Bronchial epithelial cell (primary cell): ENCODE measurements at regions not wholly inside any gene's neighbourhood (a gene's known extent, or its start where the extent isn't known, plus 50 kb on each side); places are given as distances from the start of the nearest gene placed in this dataset.
A peak's percentile ranks its signal among the peaks of the same experiment; 100 is the strongest.

Experiments
- DNase-seq: peaks from one replicate; pipeline ENCODE4 v3.0.0-alpha.2; 2010; ENCODE audit warnings: low read depth
- FAIRE-seq: peaks from 2 replicates; lab custom pipeline; 2011; peaks lifted over from hg19 to GRCh38; lab: Jason Lieb, UNC
- H3K27me3 ChIP-seq: 2 replicates; pipeline ENCODE4 v1.5.1; 2011; ENCODE audit warnings: low read length; ENCODE audit not compliant: control insufficient read depth, insufficient read depth
- H3K36me3 ChIP-seq: 2 replicates; pipeline ENCODE4 v1.5.1; 2011; ENCODE audit warnings: low read length; ENCODE audit not compliant: control insufficient read depth, insufficient read depth
- H3K4me3 ChIP-seq: 2 replicates; pipeline ENCODE4 v1.5.1; 2011; ENCODE audit warnings: mild to moderate bottlenecking, low read depth, low read length, control low read depth
- TF ChIP-seq, protein P1 (sequence below): IDR thresholded peaks from 2 replicates; pipeline ENCODE4 v1.5.1; 2011; ENCODE audit warnings: mild to moderate bottlenecking, moderate library complexity, low read length, control low read depth, inconsistent platforms; ENCODE audit not compliant: insufficient read depth, severe bottlenecking

DNA sequence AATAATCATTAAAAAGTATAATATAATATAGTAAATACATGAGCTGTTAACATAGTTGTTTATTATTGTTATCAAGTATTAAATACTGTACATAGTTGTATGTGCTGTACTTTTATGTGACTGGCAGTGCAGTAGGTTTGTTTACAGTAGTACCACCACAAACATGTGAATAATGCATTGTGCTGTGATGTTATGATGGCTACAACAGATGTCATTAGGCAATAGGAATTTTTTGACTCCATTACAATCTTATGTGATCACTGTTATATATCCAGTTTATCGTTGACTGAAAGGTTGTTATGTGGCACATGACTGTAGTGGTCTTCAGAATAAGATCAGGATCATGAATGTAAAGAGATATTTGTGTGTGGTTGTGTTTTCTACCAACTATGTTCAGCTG, 577.8 kb downstream of the JRKL start:
- FAIRE-seq (no peak), DNase-seq (no peak)
- no peak overlapping the region for H3K4me3 ChIP-seq
- no peaks in the 10 kb centered on the region for H3K36me3 ChIP-seq
- TF ChIP-seq, protein P1, sequence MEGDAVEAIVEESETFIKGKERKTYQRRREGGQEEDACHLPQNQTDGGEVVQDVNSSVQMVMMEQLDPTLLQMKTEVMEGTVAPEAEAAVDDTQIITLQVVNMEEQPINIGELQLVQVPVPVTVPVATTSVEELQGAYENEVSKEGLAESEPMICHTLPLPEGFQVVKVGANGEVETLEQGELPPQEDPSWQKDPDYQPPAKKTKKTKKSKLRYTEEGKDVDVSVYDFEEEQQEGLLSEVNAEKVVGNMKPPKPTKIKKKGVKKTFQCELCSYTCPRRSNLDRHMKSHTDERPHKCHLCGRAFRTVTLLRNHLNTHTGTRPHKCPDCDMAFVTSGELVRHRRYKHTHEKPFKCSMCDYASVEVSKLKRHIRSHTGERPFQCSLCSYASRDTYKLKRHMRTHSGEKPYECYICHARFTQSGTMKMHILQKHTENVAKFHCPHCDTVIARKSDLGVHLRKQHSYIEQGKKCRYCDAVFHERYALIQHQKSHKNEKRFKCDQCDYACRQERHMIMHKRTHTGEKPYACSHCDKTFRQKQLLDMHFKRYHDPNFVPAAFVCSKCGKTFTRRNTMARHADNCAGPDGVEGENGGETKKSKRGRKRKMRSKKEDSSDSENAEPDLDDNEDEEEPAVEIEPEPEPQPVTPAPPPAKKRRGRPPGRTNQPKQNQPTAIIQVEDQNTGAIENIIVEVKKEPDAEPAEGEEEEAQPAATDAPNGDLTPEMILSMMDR, result no peak
- no peaks in the 10 kb centered on the region for H3K27me3 ChIP-seq

DNA sequence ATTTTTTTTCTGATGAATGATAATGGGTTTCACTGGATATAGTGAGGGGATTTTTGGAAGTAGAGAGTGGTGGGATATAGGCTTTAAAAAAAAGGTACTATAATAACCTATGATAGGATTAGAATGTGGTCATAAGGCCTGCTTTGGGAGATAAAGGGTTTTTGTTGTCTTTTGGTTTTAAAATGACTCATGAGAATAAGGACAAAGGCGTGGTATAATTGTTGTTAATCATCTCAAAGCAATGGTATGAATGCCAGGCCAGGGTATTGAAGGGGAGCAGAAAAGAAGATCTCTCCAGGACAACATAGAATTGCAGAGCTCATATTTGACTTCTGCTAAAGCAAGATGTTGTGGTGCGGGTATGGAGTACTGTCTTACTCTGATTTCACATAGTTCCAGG, 579.4 kb downstream of the JRKL start:
- no peaks in the 10 kb centered on the region for H3K36me3 ChIP-seq
- no peak for FAIRE-seq
- DNase-seq, result peak; percentile 25
- no peaks in the 10 kb centered on the region for H3K27me3 ChIP-seq
- TF ChIP-seq, protein P1, result no peak
- no peak overlapping the region for H3K4me3 ChIP-seq

DNA sequence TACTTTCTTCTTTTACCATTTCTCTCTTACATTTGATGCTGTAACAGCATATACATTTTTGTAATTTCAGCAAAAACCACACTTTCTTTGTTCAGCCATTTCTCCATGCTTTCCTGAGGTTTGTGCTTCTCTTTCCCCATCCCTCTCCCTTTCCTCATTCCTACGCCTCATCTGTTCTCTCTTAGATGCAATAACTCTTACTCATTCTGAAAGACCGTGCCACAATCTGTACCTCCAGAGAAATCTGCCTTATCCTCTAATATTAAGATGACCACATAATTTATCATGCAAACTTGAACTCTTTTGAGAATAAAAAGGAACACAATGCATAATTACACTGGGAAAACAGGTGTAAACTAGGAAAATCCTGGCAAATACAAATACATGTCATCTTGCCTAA, 588.9 kb downstream of the JRKL start:
- TF ChIP-seq, protein P1, result no peak
- no peaks in the 10 kb centered on the region for H3K27me3 ChIP-seq
- FAIRE-seq (no peak), DNase-seq (no peak)
- H3K4me3 ChIP-seq, result no peak overlapping the region
- H3K36me3 ChIP-seq, result no peaks in the 10 kb centered on the region

DNA sequence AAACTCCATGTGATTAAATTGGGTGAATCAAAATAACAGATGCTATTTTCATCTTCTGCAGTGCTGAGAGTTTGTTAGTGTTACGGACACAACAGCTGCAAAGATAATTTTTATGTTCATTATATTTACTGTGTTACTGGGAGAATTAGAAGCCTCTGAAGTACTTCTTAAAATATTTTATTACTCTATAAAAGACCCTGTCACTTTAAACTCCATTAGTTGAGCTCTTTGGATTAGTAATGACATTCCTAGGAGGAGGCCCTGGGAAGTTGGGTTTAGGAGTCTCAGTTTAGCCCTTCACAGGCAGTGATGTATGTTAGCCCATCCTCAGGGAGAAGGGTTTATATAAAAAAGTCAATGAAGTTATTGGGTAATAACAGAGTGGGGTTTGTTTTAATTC, 596.7 kb downstream of the JRKL start:
- no peak for DNase-seq
- Histone ChIP-seq H3K27me3 (no peaks in the 10 kb centered on the region), H3K36me3 (no peaks in the 10 kb centered on the region), H3K4me3 (no peak overlapping the region)
- FAIRE-seq, result no peak
- TF ChIP-seq, protein P1, result no peak

DNA sequence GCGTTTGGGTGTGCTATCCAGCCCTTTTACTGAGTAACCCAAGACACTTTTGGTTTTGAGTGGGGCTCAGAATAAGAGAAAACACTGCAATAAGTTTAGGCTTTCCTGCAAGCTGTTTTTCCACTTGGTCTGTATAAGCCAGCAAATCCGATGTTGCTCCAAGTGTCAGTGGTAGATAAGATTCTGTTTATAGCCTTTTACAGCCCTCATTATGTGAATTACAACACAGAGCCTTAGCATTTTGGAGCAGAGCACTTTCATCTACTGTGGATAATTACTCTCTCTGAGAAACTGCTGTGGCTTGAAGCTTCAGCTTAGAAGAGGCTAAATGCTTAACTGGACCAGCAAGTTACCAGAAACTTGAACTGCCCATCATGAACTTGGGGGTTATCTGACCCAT, 601.1 kb downstream of the JRKL start:
- FAIRE-seq (no peak), DNase-seq (no peak)
- Histone ChIP-seq H3K36me3 (no peaks in the 10 kb centered on the region), H3K27me3 (no peaks in the 10 kb centered on the region), H3K4me3 (no peak overlapping the region)
- TF ChIP-seq, protein P1, result no peak

DNA sequence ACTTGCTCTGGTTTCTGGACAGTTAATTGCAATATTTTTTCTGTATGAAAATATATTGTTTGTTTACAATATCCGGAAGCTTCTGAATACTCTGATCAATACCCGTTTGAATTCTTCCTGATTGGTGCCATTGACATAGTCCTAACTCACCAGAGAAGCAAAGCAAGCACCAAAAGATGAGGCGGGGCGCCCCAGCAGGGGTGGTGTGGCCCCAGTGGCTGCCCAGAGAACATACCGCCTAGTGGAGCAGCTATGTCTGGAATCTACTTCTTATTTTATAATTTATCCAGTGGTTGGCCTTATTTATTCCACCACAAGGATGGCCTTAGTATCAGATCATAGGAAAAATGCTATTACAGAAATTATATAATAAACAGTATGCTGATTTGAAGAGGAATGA, 610.7 kb downstream of the JRKL start:
- Histone ChIP-seq H3K27me3 (no peaks in the 10 kb centered on the region), H3K36me3 (no peaks in the 10 kb centered on the region), H3K4me3 (no peak overlapping the region)
- FAIRE-seq, result no peak
- TF ChIP-seq, protein P1, result no peak
- no peak for DNase-seq
